Liver (tissue), 8 donors: ENCODE measurements at regions not wholly inside any gene's neighbourhood (a gene's known extent, or its start where the extent isn't known, plus 50 kb on each side); places are given as distances from the start of the nearest gene placed in this dataset.

Experiments
- DNase-seq: peaks from one replicate; pipeline ENCODE4 v3.0.0-alpha.2; 2017; ENCODE audit warnings: low spot score
- H3K27ac ChIP-seq, 2 donors: one replicate each; pipeline ENCODE4 v1.7.0; 2013; ENCODE audit warnings: inconsistent platforms in 2 of 2, low read length in 2 of 2, control low read depth in 1 of 2, low read depth in 1 of 2, mild to moderate bottlenecking in 1 of 2
- H3K27me3 ChIP-seq, 4 donors: one replicate each; pipeline versions ENCODE4 v1.6.1 to v1.7.0; 2013; ENCODE audit warnings: low read length in 3 of 4, inconsistent platforms in 1 of 4, mild to moderate bottlenecking in 1 of 4, moderate library complexity in 1 of 4; ENCODE audit not compliant: control insufficient read depth in 4 of 4, insufficient read depth in 4 of 4
- H3K36me3 ChIP-seq, 4 donors: one replicate each; pipeline versions ENCODE4 v1.6.1 to v1.7.0; 2013; ENCODE audit warnings: low read length in 3 of 4, mild to moderate bottlenecking in 3 of 4, low read depth in 1 of 4, moderate library complexity in 1 of 4; ENCODE audit not compliant: control insufficient read depth in 4 of 4, insufficient read depth in 3 of 4
- H3K4me1 ChIP-seq, 4 donors: one replicate each; pipeline versions ENCODE4 v1.6.1 to v1.7.0; 2013; ENCODE audit warnings: low read length in 3 of 4, mild to moderate bottlenecking in 3 of 4, moderate library complexity in 1 of 4; ENCODE audit not compliant: control insufficient read depth in 4 of 4, insufficient read depth in 4 of 4
- H3K4me3 ChIP-seq, 3 donors: one replicate each; pipeline versions ENCODE4 v1.6.1 to v1.7.0; 2013; ENCODE audit warnings: low read length in 3 of 3, control low read depth in 1 of 3, low read depth in 1 of 3, mild to moderate bottlenecking in 1 of 3
- H3K9ac ChIP-seq, 2 donors: one replicate each; pipeline ENCODE4 v1.7.0; 2013; ENCODE audit warnings: low read length in 2 of 2, mild to moderate bottlenecking in 2 of 2, moderate library complexity in 2 of 2, control low read depth in 1 of 2, low read depth in 1 of 2
- H3K9me3 ChIP-seq, 4 donors: one replicate each; pipeline versions ENCODE4 v1.6.1 to v1.7.0; 2013; ENCODE audit warnings: low read length in 3 of 4; ENCODE audit not compliant: control insufficient read depth in 4 of 4
- CTCF ChIP-seq: fragments of 150-350 bp; IDR thresholded peaks from 2 replicates; pipeline ENCODE4 v1.5.1; 2017; ENCODE audit warnings: improper control_type of control experiment, low read depth, low read length; ENCODE audit not compliant: missing input control
- GABPA ChIP-seq, 2 donors: IDR thresholded peaks in 1 of 2; conservative IDR thresholded peaks in 1 of 2; 2 replicates each; pipeline ENCODE4 v1.6.1; 2016; ENCODE audit warnings: antibody characterized with exemption in 2 of 2, mild to moderate bottlenecking in 1 of 2, moderate library complexity in 1 of 2
- HNF4A ChIP-seq, 2 donors: conservative IDR thresholded peaks; 2 replicates each; pipeline ENCODE4 v1.6.1; 2016; ENCODE audit warnings: antibody characterized with exemption in 2 of 2, mild to moderate bottlenecking in 2 of 2
- JUND ChIP-seq, 2 donors: IDR thresholded peaks; 2 replicates each; pipeline ENCODE4 v1.6.1; 2016; ENCODE audit warnings: antibody characterized with exemption in 2 of 2
- RAD21 ChIP-seq, 2 donors: IDR thresholded peaks; 2 replicates each; pipeline ENCODE4 v1.6.1; 2016; ENCODE audit warnings: antibody characterized with exemption in 2 of 2, mild to moderate bottlenecking in 2 of 2
- REST ChIP-seq: IDR thresholded peaks from 2 replicates; pipeline ENCODE4 v1.6.1; 2016; ENCODE audit warnings: antibody characterized with exemption, mild to moderate bottlenecking
- SP1 ChIP-seq: IDR thresholded peaks from 2 replicates; pipeline ENCODE4 v1.6.1; 2018; ENCODE audit warnings: antibody characterized with exemption, mild to moderate bottlenecking
- ZBTB33 ChIP-seq: IDR thresholded peaks from 2 replicates; pipeline ENCODE4 v1.6.1; 2016; ENCODE audit warnings: antibody characterized with exemption
- WGBS: extraction: QIAGEN DNeasy Blood & Tissue Kit; methylation state at CpG from one replicate; pipeline ENCODE4 v1.1.7; 2013; 5-methylcytosine and 5-hydroxymethylcytosine counted together
- TF ChIP-seq, protein P1 (sequence below): IDR thresholded peaks from 2 replicates; pipeline ENCODE4 v1.6.1; 2016; ENCODE audit warnings: antibody characterized with exemption
- donor health status: healthy.
- donor health status: healthy.
- donor health status: healthy.
- donor health status: healthy.
- donor health status: healthy.

- no peak overlapping the region for H3K4me3 ChIP-seq
- no peak overlapping the region for H3K27ac ChIP-seq
Observed at GRCh38 chr15:77826006-77826695, 193.4 kb upstream of the LINGO1 start.

More at GRCh38 chr15:77826006-77826695, 193.4 kb upstream of the LINGO1 start:
- peaks cover 0 to 6% (median under 1%) of the 10 kb centered on the region in 4 donors for H3K27me3 ChIP-seq
- 74% methylated on average over 11 of the region's 11 CpGs for WGBS
- no peak for DNase-seq
- TF ChIP-seq REST (no peak), RAD21 (IDR thresholded peaks at IDR 0.05) (no peak), ZBTB33 (no peak), CTCF (no peak), SP1 (no peak), GABPA (IDR thresholded peaks at IDR 0.05 in 1 of 2, conservative IDR thresholded peaks at IDR 0.05 in 1 of 2) (no peak), HNF4A (conservative IDR thresholded peaks at IDR 0.05) (no peak), JUND (IDR thresholded peaks at IDR 0.05) (no peak)
- TF ChIP-seq, protein P1, sequence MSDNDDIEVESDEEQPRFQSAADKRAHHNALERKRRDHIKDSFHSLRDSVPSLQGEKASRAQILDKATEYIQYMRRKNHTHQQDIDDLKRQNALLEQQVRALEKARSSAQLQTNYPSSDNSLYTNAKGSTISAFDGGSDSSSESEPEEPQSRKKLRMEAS: no peak
- H3K36me3 ChIP-seq: no peaks in the 10 kb centered on the region
- H3K9ac ChIP-seq: no peak overlapping the region
- no peaks in the 10 kb centered on the region for H3K9me3 ChIP-seq
- H3K4me1 ChIP-seq: no peaks in the 10 kb centered on the region
